ENCODE measurements at regions not wholly inside any gene's neighbourhood (a gene's known extent, or its start where the extent isn't known, plus 50 kb on each side); places are given as distances from the start of the nearest gene placed in this dataset.

DNA sequence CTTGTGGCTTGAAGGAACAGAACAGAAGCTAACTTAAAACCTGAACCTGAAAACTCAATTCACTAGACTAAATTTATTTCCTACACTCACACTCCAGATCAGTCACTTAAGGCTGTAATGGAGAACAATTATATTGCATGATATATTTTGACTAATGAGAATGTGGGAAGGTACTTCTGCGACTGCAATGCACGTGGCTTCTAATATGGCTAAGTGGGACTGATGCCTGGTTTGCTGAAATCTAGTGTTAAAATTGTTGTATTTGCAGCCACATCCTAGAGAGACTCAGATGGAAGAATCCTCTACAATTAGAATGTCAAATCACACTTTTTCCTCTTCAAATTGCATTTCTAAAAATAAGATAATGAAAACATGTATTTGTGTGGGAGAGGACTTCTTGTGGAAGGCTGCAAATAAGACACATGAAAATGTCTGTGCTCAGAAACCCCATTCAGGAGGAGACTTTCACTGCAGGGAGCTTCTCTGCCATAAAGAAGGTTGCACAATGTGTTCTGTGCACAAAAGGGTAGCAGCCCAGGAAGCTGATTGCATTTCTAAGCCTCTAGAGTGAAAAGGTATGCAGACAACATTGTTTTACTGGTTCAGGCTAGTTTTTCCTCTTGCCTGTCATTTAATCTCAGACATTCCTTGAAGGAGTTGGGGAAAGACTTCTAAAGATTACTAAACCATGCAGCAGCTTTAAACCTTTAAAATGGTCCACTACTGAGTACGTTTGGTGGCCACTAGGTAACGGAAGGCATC lies 224.3 kb downstream of the NEDD1 start:
- H4K8ac ChIP-seq (ENCODE audit: low read length) = no peak overlapping the region
- H4K91ac ChIP-seq (ENCODE audit: low read length) = no peak overlapping the region
- H3K4ac ChIP-seq (ENCODE audit: low read depth in 1 of 2, low read length in 2 of 2) = no peak overlapping the region
- H3K36me3 ChIP-seq (ENCODE audit: control insufficient read depth in 1 of 2, insufficient read depth in 2 of 2, low read depth in 1 of 2, low read length in 2 of 2) = no peaks in the 10 kb centered on the region
- no peak overlapping the region for H2BK120ac ChIP-seq (ENCODE audit: low read depth, low read length)
- WGBS = 46% methylated on average over 4 of the region's 4 CpGs
- H3K14ac ChIP-seq (ENCODE audit: low read length in 2 of 2) = no peak overlapping the region
- no peak overlapping the region for H3K4me2 ChIP-seq (ENCODE audit: low read length, poor library complexity, severe bottlenecking)
- H2BK5ac ChIP-seq (ENCODE audit: low read depth, low read length, poor library complexity, severe bottlenecking) = no peak overlapping the region
- H3K27ac ChIP-seq (ENCODE audit: low read length, poor library complexity, severe bottlenecking) = no peak overlapping the region
- no peak overlapping the region for H3K23ac ChIP-seq (ENCODE audit: low read length in 2 of 2)
- H2BK12ac ChIP-seq (ENCODE audit: low read length in 2 of 2) = no peak overlapping the region
- no peak for DNase-seq
- H3K9me3 ChIP-seq (ENCODE audit: control insufficient read depth, low read length) = no peaks in the 10 kb centered on the region
- H2AFZ ChIP-seq (ENCODE audit: low read depth, low read length) = no peak overlapping the region
- no peaks in the 10 kb centered on the region for H3K4me1 ChIP-seq (ENCODE audit: control insufficient read depth, insufficient read depth, low read depth, low read length)
- H2BK15ac ChIP-seq (ENCODE audit: low read depth, poor library complexity, severe bottlenecking) = no peak overlapping the region
- no peak overlapping the region for H3K4me3 ChIP-seq (ENCODE audit: insufficient read depth in 1 of 2, low read depth in 1 of 2, low read length in 2 of 2)
- no peaks in the 10 kb centered on the region for H3K79me1 ChIP-seq (replicated peaks; ENCODE audit: low read length, poor library complexity, severe bottlenecking)
- H2AK5ac ChIP-seq (ENCODE audit: low read length, severe bottlenecking) = no peak overlapping the region
- no peak overlapping the region for H3K9ac ChIP-seq (ENCODE audit: low read length)
- peaks cover 0 to 22% of the 10 kb centered on the region in 2 experiments for H3K27me3 ChIP-seq (ENCODE audit: control insufficient read depth in 1 of 2, insufficient read depth in 1 of 2, low read length in 2 of 2)
- no peak overlapping the region for H3K18ac ChIP-seq (ENCODE audit: low read depth in 1 of 2, low read length in 2 of 2)

DNA sequence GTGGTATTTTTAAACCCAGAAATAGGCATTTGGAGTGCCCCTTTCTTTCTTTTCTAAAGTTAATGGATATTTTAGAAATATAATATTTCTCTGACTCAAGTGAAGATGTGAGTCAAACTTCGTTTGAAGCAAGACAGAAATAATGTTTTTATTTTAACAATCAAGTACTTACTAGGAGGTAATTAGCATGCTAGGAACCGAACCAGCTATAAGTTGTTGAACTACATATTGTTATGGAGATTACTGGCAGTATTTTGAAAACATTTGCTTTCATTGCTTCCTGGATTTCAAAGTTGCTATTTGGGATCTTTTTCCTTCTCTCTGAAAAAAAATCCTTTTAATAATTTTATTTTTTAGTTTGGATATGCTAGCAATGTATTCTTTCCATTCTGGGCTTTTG lies 225.2 kb downstream of the NEDD1 start:
- H2BK120ac ChIP-seq (ENCODE audit: low read depth, low read length) = no peak overlapping the region
- no peak overlapping the region for H2BK5ac ChIP-seq (ENCODE audit: low read depth, low read length, poor library complexity, severe bottlenecking)
- H4K8ac ChIP-seq (ENCODE audit: low read length) = no peak overlapping the region
- H3K79me1 ChIP-seq (replicated peaks; ENCODE audit: low read length, poor library complexity, severe bottlenecking) = no peaks in the 10 kb centered on the region
- no peak overlapping the region for H2BK15ac ChIP-seq (ENCODE audit: low read depth, poor library complexity, severe bottlenecking)
- H3K4ac ChIP-seq (ENCODE audit: low read depth in 1 of 2, low read length in 2 of 2) = no peak overlapping the region
- no peak overlapping the region for H2BK12ac ChIP-seq (ENCODE audit: low read length in 2 of 2)
- H3K14ac ChIP-seq (ENCODE audit: low read length in 2 of 2) = no peak overlapping the region
- H3K9ac ChIP-seq (ENCODE audit: low read length) = no peak overlapping the region
- H3K4me3 ChIP-seq (ENCODE audit: insufficient read depth in 1 of 2, low read depth in 1 of 2, low read length in 2 of 2) = no peak overlapping the region
- 67% methylated on average over 1 of the region's 2 CpGs for WGBS
- DNase-seq = no peak
- no peak overlapping the region for H3K23ac ChIP-seq (ENCODE audit: low read length in 2 of 2)
- no peak overlapping the region for H3K27ac ChIP-seq (ENCODE audit: low read length, poor library complexity, severe bottlenecking)
- H3K18ac ChIP-seq (ENCODE audit: low read depth in 1 of 2, low read length in 2 of 2) = no peak overlapping the region
- H3K4me2 ChIP-seq (ENCODE audit: low read length, poor library complexity, severe bottlenecking) = no peak overlapping the region
- no peaks in the 10 kb centered on the region for H3K4me1 ChIP-seq (ENCODE audit: control insufficient read depth, insufficient read depth, low read depth, low read length)
- no peak overlapping the region for H4K91ac ChIP-seq (ENCODE audit: low read length)
- no peak overlapping the region for H2AFZ ChIP-seq (ENCODE audit: low read depth, low read length)
- H3K27me3 ChIP-seq (ENCODE audit: control insufficient read depth in 1 of 2, insufficient read depth in 1 of 2, low read length in 2 of 2) = peaks cover 0 to 22% of the 10 kb centered on the region in 2 experiments
- no peaks in the 10 kb centered on the region for H3K36me3 ChIP-seq (ENCODE audit: control insufficient read depth in 1 of 2, insufficient read depth in 2 of 2, low read depth in 1 of 2, low read length in 2 of 2)
- H2AK5ac ChIP-seq (ENCODE audit: low read length, severe bottlenecking) = no peak overlapping the region
- no peaks in the 10 kb centered on the region for H3K9me3 ChIP-seq (ENCODE audit: control insufficient read depth, low read length)

DNA sequence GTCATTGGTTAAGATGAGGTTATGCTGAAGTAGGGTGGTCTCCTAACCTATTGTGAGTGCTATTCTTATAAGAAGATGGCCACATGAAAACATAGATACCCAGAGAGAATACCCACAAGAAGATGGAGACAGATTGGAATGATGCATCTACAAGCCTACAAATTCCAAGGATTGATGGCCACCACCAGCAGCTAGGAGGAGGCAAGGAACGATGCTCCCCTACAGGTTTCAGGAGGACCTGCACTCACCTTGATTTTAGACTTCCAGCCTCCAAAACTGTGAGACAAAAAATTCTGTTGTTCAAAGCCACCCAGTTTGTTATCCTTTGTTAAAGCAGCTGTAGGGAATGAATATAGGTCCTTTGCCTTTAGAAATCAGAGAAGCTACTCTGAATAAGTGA lies 227.4 kb downstream of the NEDD1 start:
- H3K79me1 ChIP-seq (replicated peaks; ENCODE audit: low read length, poor library complexity, severe bottlenecking) = no peaks in the 10 kb centered on the region

GRCh38 chr12:97140355-97140754 lies 233.3 kb downstream of the NEDD1 start:
- H3K27ac ChIP-seq (ENCODE audit: low read length, poor library complexity, severe bottlenecking) = no peak overlapping the region
- 74% methylated on average over 4 of the region's 4 CpGs for WGBS
- no peak overlapping the region for H2BK120ac ChIP-seq (ENCODE audit: low read depth, low read length)
- H3K4me3 ChIP-seq (ENCODE audit: insufficient read depth in 1 of 2, low read depth in 1 of 2, low read length in 2 of 2) = no peak overlapping the region
- H4K8ac ChIP-seq (ENCODE audit: low read length) = no peak overlapping the region
- H3K9ac ChIP-seq (ENCODE audit: low read length) = no peak overlapping the region
- no peaks in the 10 kb centered on the region for H3K79me1 ChIP-seq (replicated peaks; ENCODE audit: low read length, poor library complexity, severe bottlenecking)
- no peak overlapping the region for H2AK5ac ChIP-seq (ENCODE audit: low read length, severe bottlenecking)
- no peak overlapping the region for H2AFZ ChIP-seq (ENCODE audit: low read depth, low read length)
- H3K4ac ChIP-seq (ENCODE audit: low read depth in 1 of 2, low read length in 2 of 2) = no peak overlapping the region
- no peak overlapping the region for H2BK5ac ChIP-seq (ENCODE audit: low read depth, low read length, poor library complexity, severe bottlenecking)
- DNase-seq = no peak
- no peak overlapping the region for H3K14ac ChIP-seq (ENCODE audit: low read length in 2 of 2)
- no peak overlapping the region for H3K18ac ChIP-seq (ENCODE audit: low read depth in 1 of 2, low read length in 2 of 2)
- H3K23ac ChIP-seq (ENCODE audit: low read length in 2 of 2) = no peak overlapping the region
- H3K27me3 ChIP-seq (ENCODE audit: control insufficient read depth in 1 of 2, insufficient read depth in 1 of 2, low read length in 2 of 2) = no peaks in the 10 kb centered on the region
- no peak overlapping the region for H4K91ac ChIP-seq (ENCODE audit: low read length)
- no peak overlapping the region for H2BK15ac ChIP-seq (ENCODE audit: low read depth, poor library complexity, severe bottlenecking)
- no peaks in the 10 kb centered on the region for H3K9me3 ChIP-seq (ENCODE audit: control insufficient read depth, low read length)
- H2BK12ac ChIP-seq (ENCODE audit: low read length in 2 of 2) = no peak overlapping the region
- H3K4me1 ChIP-seq (ENCODE audit: control insufficient read depth, insufficient read depth, low read depth, low read length) = no peaks in the 10 kb centered on the region
- no peaks in the 10 kb centered on the region for H3K36me3 ChIP-seq (ENCODE audit: control insufficient read depth in 1 of 2, insufficient read depth in 2 of 2, low read depth in 1 of 2, low read length in 2 of 2)
- no peak overlapping the region for H3K4me2 ChIP-seq (ENCODE audit: low read length, poor library complexity, severe bottlenecking)

More for the DNA sequence above, 227.4 kb downstream of the NEDD1 start:
- Histone ChIP-seq H4K91ac (ENCODE audit: low read length) (no peak overlapping the region), H2BK120ac (ENCODE audit: low read depth, low read length) (no peak overlapping the region), H3K18ac (ENCODE audit: low read depth in 1 of 2, low read length in 2 of 2) (no peak overlapping the region), H2AFZ (ENCODE audit: low read depth, low read length) (no peak overlapping the region), H3K14ac (ENCODE audit: low read length in 2 of 2) (no peak overlapping the region), H3K4me1 (ENCODE audit: control insufficient read depth, insufficient read depth, low read depth, low read length) (no peaks in the 10 kb centered on the region), H3K27ac (ENCODE audit: low read length, poor library complexity, severe bottlenecking) (no peak overlapping the region), H2BK5ac (ENCODE audit: low read depth, low read length, poor library complexity, severe bottlenecking) (no peak overlapping the region), H2BK15ac (ENCODE audit: low read depth, poor library complexity, severe bottlenecking) (no peak overlapping the region), H2AK5ac (ENCODE audit: low read length, severe bottlenecking) (no peak overlapping the region), H3K9ac (ENCODE audit: low read length) (no peak overlapping the region), H3K4ac (ENCODE audit: low read depth in 1 of 2, low read length in 2 of 2) (no peak overlapping the region), H3K4me2 (ENCODE audit: low read length, poor library complexity, severe bottlenecking) (no peak overlapping the region), H3K36me3 (ENCODE audit: control insufficient read depth in 1 of 2, insufficient read depth in 2 of 2, low read depth in 1 of 2, low read length in 2 of 2) (no peaks in the 10 kb centered on the region), H3K27me3 (ENCODE audit: control insufficient read depth in 1 of 2, insufficient read depth in 1 of 2, low read length in 2 of 2) (peaks cover 0 to 4% of the 10 kb centered on the region in 2 experiments), H3K23ac (ENCODE audit: low read length in 2 of 2) (no peak overlapping the region), H3K4me3 (ENCODE audit: insufficient read depth in 1 of 2, low read depth in 1 of 2, low read length in 2 of 2) (no peak overlapping the region), H4K8ac (ENCODE audit: low read length) (no peak overlapping the region), H3K9me3 (ENCODE audit: control insufficient read depth, low read length) (no peaks in the 10 kb centered on the region), H2BK12ac (ENCODE audit: low read length in 2 of 2) (no peak overlapping the region)
- WGBS = no CpG with 5 or more reads among the region's 1 CpG
- no peak for DNase-seq
